Left cardiac atrium (tissue), 4 donors: ENCODE measurements at regions not wholly inside any gene's neighbourhood (a gene's known extent, or its start where the extent isn't known, plus 50 kb on each side); places are given as distances from the start of the nearest gene placed in this dataset.
"Not testable (repeated sequence)": the region's sequence is repeated elsewhere in the genome, so short reads cannot be mapped to it uniquely, and the experiment has no call there.

ENCODE experiments used
- ATAC-seq, 2 donors: fragments of 200-7000 bp; cut with Tn5 transposase; one replicate each; pipeline ENCODE4 v1.9.1; 2020; ENCODE audit warnings: mild to moderate bottlenecking in 2 of 2, moderate library complexity in 2 of 2
- DNase-seq: peaks from one replicate; pipeline ENCODE4 v3.0.0-alpha.2; 2020
- intact Hi-C, 2 donors: fragments of 100-400 bp; cut with DNase I; formaldehyde crosslinking; loops; one replicate each; pipeline versions ENCODE4 v1.14.1 to v1.15.1; 2022 to 2023
- donor health status: DM: no; HTN: yes; CAD: no.
- donor health status: DM: no; HTN: yes; CAD: no; lungs with severe emphysema.
- donor health status: DM: yes; HTN: yes; CAD: no.
- donor health status: Dilated cardiomyopathy.

- intact Hi-C loops = no loop called here
- no peak for DNase-seq
- ATAC-seq = no peak
Measured at GRCh38 chr6:48713612-48714011, 602.6 kb upstream of the PTCHD4 start.

GRCh38 chr6:48706310-48706709 lies 595.3 kb upstream of the PTCHD4 start:
- DNase-seq (no peak), ATAC-seq (no peak)
- intact Hi-C loops = no loop called here

GRCh38 chr6:48701572-48701971 lies 590.6 kb upstream of the PTCHD4 start:
- intact Hi-C loops = no loop called here
- DNase-seq (no peak), ATAC-seq (no peak)

- ATAC-seq (no peak), DNase-seq (no peak)
- intact Hi-C loops = no loop called here
Measured at GRCh38 chr6:48695872-48696271, 584.9 kb upstream of the PTCHD4 start.

- ATAC-seq (no peak), DNase-seq (no peak)
- intact Hi-C loops = no loop called here
Measured at GRCh38 chr6:48691420-48691819, 580.4 kb upstream of the PTCHD4 start.

- no peak for ATAC-seq
- intact Hi-C loops = no loop called here
- no peak for DNase-seq
Measured at GRCh38 chr6:48689498-48689897, 578.5 kb upstream of the PTCHD4 start.

DNA sequence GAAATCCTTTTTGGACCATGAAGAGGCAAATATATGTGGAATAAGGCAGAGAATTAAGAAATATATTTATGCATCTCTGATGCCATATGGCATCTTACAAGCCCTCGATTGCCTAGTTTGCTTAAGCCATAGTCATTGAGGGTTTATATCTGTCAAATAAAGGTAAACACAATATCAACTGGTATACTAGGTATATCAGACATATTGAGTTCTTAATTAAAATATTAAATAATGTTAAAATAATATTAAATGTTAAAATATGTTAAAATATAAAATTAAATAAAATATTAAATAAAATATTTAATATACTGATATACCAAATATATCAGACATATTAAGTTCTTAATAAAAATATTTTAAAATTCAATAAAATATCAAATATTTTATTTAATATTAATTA lies 567.4 kb upstream of the PTCHD4 start:
- DNase-seq (no peak), ATAC-seq (no peak)
- intact Hi-C loops = no loop called here

- no peak for DNase-seq
- no peak for ATAC-seq
- intact Hi-C loops = no loop called here
Measured at GRCh38 chr6:48671505-48671904, 560.5 kb upstream of the PTCHD4 start.

DNA sequence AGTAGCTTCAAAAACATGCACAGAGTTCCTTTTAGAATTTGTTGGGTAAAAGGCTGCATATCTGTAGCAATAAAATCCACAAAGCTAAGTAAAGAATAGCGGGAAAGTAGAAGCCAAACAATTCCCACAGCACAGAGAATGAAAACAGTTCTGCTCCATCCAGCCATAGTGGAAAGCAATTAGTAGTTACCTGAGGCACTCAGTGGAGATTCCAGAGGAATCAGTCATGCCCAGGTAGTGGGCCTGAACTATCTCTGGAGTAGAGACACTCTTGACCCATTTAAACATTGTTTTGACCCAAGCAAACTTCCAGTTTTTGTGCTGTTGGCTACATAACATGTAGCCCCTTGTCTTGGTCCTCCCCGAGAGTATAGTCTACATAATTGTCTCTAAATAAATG lies 559.5 kb upstream of the PTCHD4 start:
- intact Hi-C loops = no loop called here
- DNase-seq (no peak), ATAC-seq (no peak)

- no peak for DNase-seq
- intact Hi-C loops = no loop called here
- no peak for ATAC-seq
Measured at GRCh38 chr6:48667797-48668196, 556.8 kb upstream of the PTCHD4 start.

DNA sequence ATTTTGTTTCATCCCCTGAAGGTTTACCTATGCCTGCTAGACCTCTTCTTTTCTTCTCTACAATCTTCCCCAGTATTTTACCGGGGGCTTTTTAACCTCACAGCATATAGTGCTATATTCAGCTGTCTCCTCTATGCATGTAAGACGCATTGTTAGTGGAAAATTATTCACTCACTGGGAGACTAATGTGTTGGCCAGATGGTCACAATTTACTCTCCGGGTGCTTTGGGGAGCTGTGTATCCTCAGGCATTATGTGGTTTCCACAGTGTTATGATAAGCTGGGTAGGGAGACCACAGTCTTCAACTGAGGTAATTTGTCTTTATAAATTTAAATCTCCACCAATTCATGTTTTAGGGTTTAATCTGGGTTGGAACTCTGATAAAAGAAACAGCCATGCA lies 553.8 kb upstream of the PTCHD4 start:
- ATAC-seq (no peak), DNase-seq (no peak)
- intact Hi-C loops = no loop called here

GRCh38 chr6:48658915-48659314 lies 547.9 kb upstream of the PTCHD4 start:
- no peak for DNase-seq
- ATAC-seq = no peak
- intact Hi-C loops = no loop called here

GRCh38 chr6:48641544-48641943 lies 530.5 kb upstream of the PTCHD4 start:
- ATAC-seq (no peak), DNase-seq (no peak)
- intact Hi-C loops = no loop called here

GRCh38 chr6:48638796-48639195 lies 527.8 kb upstream of the PTCHD4 start:
- intact Hi-C loops, ATAC-seq, DNase-seq: not testable (repeated sequence)

- no peak for ATAC-seq
Measured at GRCh38 chr6:48630511-48630910, 519.5 kb upstream of the PTCHD4 start.

DNA sequence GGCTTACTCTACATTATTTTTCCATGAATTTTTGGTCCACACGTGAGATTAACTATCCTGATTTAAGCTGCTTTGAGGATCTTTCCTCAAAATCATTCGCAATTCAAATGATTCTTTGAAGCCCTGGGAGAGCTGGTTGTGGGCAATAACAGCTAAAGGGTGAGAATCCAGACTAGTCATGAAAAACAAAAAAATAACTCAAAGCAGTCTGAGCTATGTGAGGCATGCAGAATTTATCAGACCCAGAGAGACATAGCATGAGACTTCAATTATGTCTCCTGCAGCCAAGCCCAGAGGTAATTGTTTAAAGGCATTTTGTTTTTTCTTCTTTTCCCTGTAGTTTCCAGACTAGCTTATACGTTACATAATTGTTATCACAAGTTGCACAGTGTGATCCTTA lies 517.3 kb upstream of the PTCHD4 start:
- no peak for DNase-seq
- no peak for ATAC-seq
- intact Hi-C loops = no loop called here

More at GRCh38 chr6:48630511-48630910, 519.5 kb upstream of the PTCHD4 start:
- intact Hi-C loops = no loop called here
- DNase-seq = no peak

DNA sequence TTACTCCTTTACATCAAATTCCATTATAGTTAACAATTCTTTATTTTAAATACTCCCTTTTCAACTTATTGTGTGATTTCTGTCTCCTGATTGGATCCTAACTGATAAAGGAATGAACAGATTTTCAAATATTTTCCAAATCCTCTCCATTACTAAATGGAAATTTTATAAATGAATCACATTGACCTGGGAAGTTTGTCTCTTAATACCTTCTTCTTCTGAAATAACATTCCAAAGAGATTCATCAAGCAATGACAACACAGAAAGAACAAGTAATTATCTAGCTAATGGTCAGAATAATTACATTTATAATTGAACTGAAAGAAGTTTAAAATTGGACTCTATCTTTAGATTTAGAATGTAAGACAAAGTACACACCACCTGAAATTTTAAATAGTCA lies 515.4 kb upstream of the PTCHD4 start:
- intact Hi-C loops = no loop called here
- DNase-seq (no peak), ATAC-seq (no peak)

DNA sequence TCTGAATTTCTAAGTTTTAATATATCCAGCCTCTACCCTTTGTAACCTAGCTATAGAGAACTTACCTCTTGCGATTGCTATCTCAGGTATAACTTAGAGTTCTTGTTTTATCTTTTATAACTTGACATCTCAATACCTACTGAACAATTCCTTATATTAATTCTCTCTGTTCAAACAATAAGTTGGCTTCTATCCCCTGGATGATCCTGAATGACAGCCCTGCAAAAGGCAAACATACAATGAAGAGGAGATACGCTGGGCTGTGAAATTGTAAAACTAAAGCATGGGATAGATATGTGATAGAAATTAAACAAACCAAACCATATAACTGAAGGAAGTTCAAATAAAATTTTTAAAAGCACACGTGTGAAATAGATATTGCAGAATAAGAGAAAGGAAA lies 513.6 kb upstream of the PTCHD4 start:
- ATAC-seq (no peak), DNase-seq (no peak)
- intact Hi-C loops = no loop called here

DNA sequence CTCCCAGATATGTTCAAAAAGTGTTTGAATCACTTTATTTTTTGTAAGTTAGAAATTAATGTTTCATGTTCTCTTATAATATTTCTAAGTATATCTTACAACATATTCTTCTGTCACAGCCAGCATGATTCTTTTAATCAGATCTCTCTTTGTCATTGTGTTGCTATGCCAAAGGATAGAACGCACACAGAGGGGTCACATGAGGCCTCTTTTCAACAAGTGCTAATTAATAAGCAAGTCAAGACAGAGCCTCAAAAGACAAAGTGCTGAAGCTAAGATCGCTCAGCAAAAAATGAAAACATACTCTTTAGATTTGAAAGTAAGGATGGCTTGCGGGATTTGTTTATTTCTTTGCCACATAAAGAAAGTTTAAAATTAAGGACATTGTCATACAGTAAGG lies 508.8 kb upstream of the PTCHD4 start:
- intact Hi-C loops = no loop called here
- DNase-seq (no peak), ATAC-seq (no peak)

GRCh38 chr6:48615041-48615440 lies 504.0 kb upstream of the PTCHD4 start:
- intact Hi-C loops = no loop called here
- ATAC-seq (no peak), DNase-seq (no peak)

GRCh38 chr6:48614326-48614725 lies 503.3 kb upstream of the PTCHD4 start:
- DNase-seq (no peak), ATAC-seq (no peak)
- intact Hi-C loops = no loop called here

- intact Hi-C loops = no loop called here
- ATAC-seq (no peak), DNase-seq (no peak)
Measured at GRCh38 chr6:48613231-48613949, 502.4 kb upstream of the PTCHD4 start.
